SK-N-SH (cell line): ENCODE measurements at regions not wholly inside any gene's neighbourhood (a gene's known extent, or its start where the extent isn't known, plus 50 kb on each side); places are given as distances from the start of the nearest gene placed in this dataset.

ENCODE experiments used
- CTCF ChIA-PET: fragments of 300-600, 350-600 bp; formaldehyde crosslinking; extraction: SDS; loops from one replicate; lab custom pipeline; 2021; lab: Yijun Ruan, JAX
- POLR2A ChIA-PET: fragments of 350-600 bp; sonication (Branson Sonifier 250); formaldehyde crosslinking; extraction: SDS; loops from one replicate; lab custom pipeline; 2020; ENCODE audit warnings: antibody characterized with exemption, inconsistent platforms; lab: Yijun Ruan, JAX
- DNase-seq: peaks from one replicate; pipeline ENCODE4 v3.0.0; 2012
- H2AFZ ChIP-seq: fragments of 200-600 bp; sonication (generic); 2 replicates; pipeline ENCODE4 v1.8.1; 2016; ENCODE audit warnings: antibody characterized with exemption, mild to moderate bottlenecking, low read depth
- H3F3A ChIP-seq: fragments of 200-600 bp; sonication (generic); replicated peaks from 2 replicates; pipeline ENCODE3; 2016; ENCODE audit warnings: antibody characterized with exemption, mild to moderate bottlenecking; ENCODE audit not compliant: insufficient read depth
- H3K27ac ChIP-seq, 2 experiments: fragments of 200-500 bp in 1 of 2; fragments of 200-600 bp in 1 of 2; sonication (Bioruptor generic) in 1 of 2; sonication (generic), shearing (Covaris generic) in 1 of 2; 2 replicates each; pipeline versions ENCODE4 v1.5.1 to v1.6.1; 2014 to 2016; ENCODE audit warnings: low read depth in 2 of 2, inconsistent platforms in 1 of 2, low read length in 1 of 2, mild to moderate bottlenecking in 1 of 2, mixed read lengths in 1 of 2
- H3K27me3 ChIP-seq: fragments of 200-600 bp; sonication (generic), shearing (Covaris generic); 2 replicates; pipeline ENCODE4 v1.6.1; 2016; ENCODE audit warnings: mixed run types; ENCODE audit not compliant: insufficient read depth
- H3K36me3 ChIP-seq, 2 experiments: fragments of 200-500 bp in 1 of 2; fragments of 200-600 bp in 1 of 2; sonication (Bioruptor generic) in 1 of 2; sonication (generic) in 1 of 2; replicated peaks in 1 of 2; 2 replicates each; pipeline versions ENCODE3 to v1.5.1; 2014 to 2016; ENCODE audit warnings: low read length in 1 of 2, mild to moderate bottlenecking in 1 of 2; ENCODE audit not compliant: insufficient read depth in 2 of 2, control insufficient read depth in 1 of 2
- H3K4me1 ChIP-seq, 2 experiments: fragments of 200-500 bp in 1 of 2; fragments of 200-600 bp in 1 of 2; sonication (Bioruptor generic) in 1 of 2; sonication (generic), shearing (Covaris generic) in 1 of 2; 2 replicates each; pipeline versions ENCODE4 v1.5.1 to v1.6.1; 2014 to 2016; ENCODE audit warnings: low read depth in 1 of 2, low read length in 1 of 2, mixed run types in 1 of 2; ENCODE audit not compliant: insufficient read depth in 2 of 2, control insufficient read depth in 1 of 2
- H3K4me2 ChIP-seq: fragments of 200-600 bp; sonication (generic), shearing (Covaris generic); 2 replicates; pipeline ENCODE4 v1.6.1; 2017; ENCODE audit warnings: mixed run types
- H3K4me3 ChIP-seq, 2 experiments: fragments of 200-500 bp in 1 of 2; fragments of 200-600 bp in 1 of 2; sonication (Bioruptor generic) in 1 of 2; sonication (generic), shearing (Covaris generic) in 1 of 2; 2 replicates each; pipeline versions ENCODE4 v1.5.1 to v1.8.1; 2014 to 2016; ENCODE audit warnings: low read depth in 2 of 2, inconsistent platforms in 1 of 2, low read length in 1 of 2, mild to moderate bottlenecking in 1 of 2, mixed read lengths in 1 of 2, moderate library complexity in 1 of 2
- H3K79me2 ChIP-seq: fragments of 200-600 bp; sonication (generic); 2 replicates; pipeline ENCODE4 v1.8.1; 2017; ENCODE audit warnings: mild to moderate bottlenecking; ENCODE audit not compliant: insufficient read depth
- H3K9ac ChIP-seq: fragments of 200-600 bp; sonication (generic); 2 replicates; pipeline ENCODE4 v1.6.1; 2017; ENCODE audit warnings: mixed run types
- H3K9me2 ChIP-seq: fragments of 200-600 bp; sonication (generic); 2 replicates; pipeline ENCODE4 v1.6.1; 2017; ENCODE audit warnings: mixed run types
- H3K9me3 ChIP-seq: fragments of 200-600 bp; sonication (generic); 2 replicates; pipeline ENCODE4 v1.6.1; 2017; ENCODE audit warnings: mixed run types, mild to moderate bottlenecking, moderate library complexity
- H4K20me1 ChIP-seq: fragments of 200-600 bp; sonication (generic); 2 replicates; pipeline ENCODE4 v1.6.1; 2017; ENCODE audit warnings: mild to moderate bottlenecking, mixed run types; ENCODE audit not compliant: insufficient read depth
- EP300 ChIP-seq, 2 experiments: IDR thresholded peaks; 2 replicates each; pipeline versions ENCODE4 v1.4.0 to v1.6.1; 2012; ENCODE audit warnings: borderline replicate concordance in 1 of 2, low read depth in 1 of 2, low read length in 1 of 2
- FOSL2 ChIP-seq: IDR thresholded peaks from 2 replicates; pipeline ENCODE4 v1.4.0; 2012; ENCODE audit warnings: low read depth, mild to moderate bottlenecking, moderate library complexity, borderline replicate concordance
- FOXJ3 ChIP-seq: sonication (generic); formaldehyde crosslinking; IDR thresholded peaks from 2 replicates; pipeline ENCODE4 v1.5.1; 2020; ENCODE audit warnings: mild to moderate bottlenecking, missing genetic modification reagents
- FOXM1 ChIP-seq: IDR thresholded peaks from 2 replicates; pipeline ENCODE4 v1.4.0; 2012; ENCODE audit warnings: low read depth, mild to moderate bottlenecking
- GABPA ChIP-seq: IDR thresholded peaks from 2 replicates; pipeline ENCODE4 v1.4.0; 2012; ENCODE audit warnings: low read depth, mild to moderate bottlenecking
- JUND ChIP-seq: IDR thresholded peaks from 2 replicates; pipeline ENCODE4 v1.4.0; 2012
- MEF2A ChIP-seq: IDR thresholded peaks from 2 replicates; pipeline ENCODE4 v1.4.0; 2012; ENCODE audit warnings: low read depth, borderline replicate concordance
- MXI1 ChIP-seq: IDR thresholded peaks from 2 replicates; pipeline ENCODE4 v1.6.1; 2012; ENCODE audit warnings: mild to moderate bottlenecking, low read depth, low read length, improper control_type of control experiment
- SIN3A ChIP-seq: IDR thresholded peaks from 2 replicates; pipeline ENCODE4 v1.6.1; 2012; ENCODE audit warnings: low read depth, mild to moderate bottlenecking, low read length, moderate library complexity, borderline replicate concordance
- TAF1 ChIP-seq: IDR thresholded peaks from 2 replicates; pipeline ENCODE4 v1.6.1; 2012; ENCODE audit warnings: low read depth, mild to moderate bottlenecking, low read length, moderate library complexity, borderline replicate concordance
- TEAD4 ChIP-seq: IDR thresholded peaks from 2 replicates; pipeline ENCODE4 v1.4.0; 2012; ENCODE audit warnings: mild to moderate bottlenecking, borderline replicate concordance; ENCODE audit not compliant: insufficient read depth
- YY1 ChIP-seq: IDR thresholded peaks from 2 replicates; pipeline ENCODE4 v1.4.0; 2012; ENCODE audit warnings: low read depth, mild to moderate bottlenecking
- WGBS: methylation state at CpG from one replicate; pipeline ENCODE4 v1.1.6; 2017; ENCODE audit warnings: low lambda C conversion rate; 5-methylcytosine and 5-hydroxymethylcytosine counted together
- TF ChIP-seq, protein P1 (sequence below): IDR thresholded peaks from 2 replicates; pipeline ENCODE4 v1.4.0; 2012; ENCODE audit warnings: low read depth, borderline replicate concordance
- TF ChIP-seq, protein P2 (sequence below): fragments of 200-600 bp; sonication (generic); IDR thresholded peaks from 2 replicates; pipeline ENCODE4 v1.6.1; 2017; ENCODE audit warnings: antibody characterized with exemption, mild to moderate bottlenecking, moderate library complexity
- TF ChIP-seq, protein P3 (sequence below): IDR thresholded peaks from 2 replicates; pipeline ENCODE4; 2012

DNA sequence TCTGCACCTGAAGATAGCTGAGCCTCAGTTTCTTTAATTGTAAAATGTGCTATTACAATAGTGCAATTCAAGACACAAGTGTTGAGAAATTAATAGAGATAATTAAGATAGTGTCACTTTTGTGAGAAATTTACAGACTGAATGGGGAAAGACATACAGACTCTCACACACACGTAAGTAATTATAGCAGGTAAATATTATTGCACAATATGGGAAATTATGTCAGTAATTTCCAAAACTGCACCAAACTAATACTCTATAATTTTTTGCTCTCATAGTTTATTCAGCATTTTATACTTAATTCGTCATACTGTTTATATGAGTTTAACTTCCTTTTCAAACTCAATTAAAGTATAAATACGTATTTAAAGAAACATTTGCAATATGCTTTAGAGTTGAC is 124.9 kb upstream of the GYPC start (continued):
- no peak for TF ChIP-seq SIN3A
- TF ChIP-seq MXI1, result no peak
- no peak for TF ChIP-seq GABPA
- no peak for TF ChIP-seq FOXJ3 (CRISPR knock-in tag)
- TF ChIP-seq TEAD4, result no peak
- no peak for TF ChIP-seq JUND
- no peak for TF ChIP-seq YY1

DNA sequence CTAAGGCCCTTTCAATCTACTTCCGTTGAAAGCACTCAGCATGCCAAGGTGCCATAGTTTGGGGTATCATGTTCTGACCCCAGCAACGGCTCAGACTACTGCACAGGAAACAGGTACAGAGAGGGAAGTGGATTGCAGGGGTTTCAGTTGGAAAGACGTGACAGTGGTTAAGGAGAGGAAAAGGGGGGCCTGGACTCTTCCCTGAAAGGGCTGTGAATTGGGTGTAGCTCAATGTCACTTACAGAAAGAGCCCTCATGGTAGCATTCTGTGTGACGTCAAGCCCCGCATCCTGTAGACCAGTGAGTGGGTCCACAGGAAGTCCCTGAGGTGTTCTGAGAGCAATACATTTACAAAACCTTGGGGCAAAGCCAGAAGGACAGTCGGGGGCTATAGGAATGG is 121.5 kb upstream of the GYPC start:
- Histone ChIP-seq H3K4me1 (no peaks in the 10 kb centered on the region), H3K9me3 (no peaks in the 10 kb centered on the region), H3K9ac (no peak overlapping the region), H3K27ac (no peak overlapping the region), H3K27me3 (no peaks in the 10 kb centered on the region), H4K20me1 (no peaks in the 10 kb centered on the region), H3K9me2 (no peaks in the 10 kb centered on the region), H3K36me3 (no peaks in the 10 kb centered on the region), H2AFZ (no peak overlapping the region), H3F3A (no peaks in the 10 kb centered on the region), H3K79me2 (no peaks in the 10 kb centered on the region)
- DNase-seq, result no peak
- WGBS, result 6% methylated on average over 6 of the region's 6 CpGs
- ChIA-PET POLR2A (no interaction called here), CTCF (no interaction called here)
- TF ChIP-seq FOSL2, result no peak
- TF ChIP-seq TAF1, result no peak
- no peak for TF ChIP-seq EP300 (IDR thresholded peaks at IDR 0.05; ENCODE audit: borderline replicate concordance in 1 of 2, low read depth in 1 of 2, low read length in 1 of 2)
- TF ChIP-seq, all 33 proteins: peak for 0
- Histone ChIP-seq H3K4me2 (no peak overlapping the region), H3K4me3 (no peak overlapping the region)

DNA sequence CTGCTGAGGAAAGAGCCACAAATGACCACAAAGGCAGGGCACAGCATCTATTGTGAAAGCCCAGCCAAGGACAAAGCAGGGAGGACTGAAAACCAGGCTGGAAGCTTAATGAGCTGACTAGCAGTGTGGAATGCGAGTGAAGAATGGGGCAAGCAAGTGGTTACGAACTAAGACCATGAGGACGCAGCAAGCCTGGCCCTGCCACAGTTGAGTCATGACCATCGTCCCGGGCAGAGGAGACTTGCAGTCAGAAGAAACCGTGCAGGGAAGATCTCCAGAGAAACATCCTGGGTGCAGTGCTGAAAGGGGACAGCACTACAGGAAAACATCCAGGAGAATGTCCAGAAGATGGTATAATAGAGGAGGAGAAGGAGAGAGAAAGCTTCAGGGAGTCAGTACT is 120.5 kb upstream of the GYPC start:
- Histone ChIP-seq H3K79me2 (no peaks in the 10 kb centered on the region), H3K27ac (no peak overlapping the region), H4K20me1 (no peaks in the 10 kb centered on the region), H3K9me3 (no peaks in the 10 kb centered on the region), H3K4me3 (no peak overlapping the region), H2AFZ (no peak overlapping the region), H3K27me3 (no peaks in the 10 kb centered on the region), H3K4me1 (no peaks in the 10 kb centered on the region), H3K36me3 (no peaks in the 10 kb centered on the region), H3K9me2 (no peaks in the 10 kb centered on the region), H3F3A (no peaks in the 10 kb centered on the region), H3K9ac (no peak overlapping the region), H3K4me2 (no peak overlapping the region)
- TF ChIP-seq FOXM1 (no peak), MEF2A (no peak), SIN3A (no peak), EP300 (IDR thresholded peaks at IDR 0.05; ENCODE audit: borderline replicate concordance in 1 of 2, low read depth in 1 of 2, low read length in 1 of 2) (no peak)
- TF ChIP-seq, protein P1, sequence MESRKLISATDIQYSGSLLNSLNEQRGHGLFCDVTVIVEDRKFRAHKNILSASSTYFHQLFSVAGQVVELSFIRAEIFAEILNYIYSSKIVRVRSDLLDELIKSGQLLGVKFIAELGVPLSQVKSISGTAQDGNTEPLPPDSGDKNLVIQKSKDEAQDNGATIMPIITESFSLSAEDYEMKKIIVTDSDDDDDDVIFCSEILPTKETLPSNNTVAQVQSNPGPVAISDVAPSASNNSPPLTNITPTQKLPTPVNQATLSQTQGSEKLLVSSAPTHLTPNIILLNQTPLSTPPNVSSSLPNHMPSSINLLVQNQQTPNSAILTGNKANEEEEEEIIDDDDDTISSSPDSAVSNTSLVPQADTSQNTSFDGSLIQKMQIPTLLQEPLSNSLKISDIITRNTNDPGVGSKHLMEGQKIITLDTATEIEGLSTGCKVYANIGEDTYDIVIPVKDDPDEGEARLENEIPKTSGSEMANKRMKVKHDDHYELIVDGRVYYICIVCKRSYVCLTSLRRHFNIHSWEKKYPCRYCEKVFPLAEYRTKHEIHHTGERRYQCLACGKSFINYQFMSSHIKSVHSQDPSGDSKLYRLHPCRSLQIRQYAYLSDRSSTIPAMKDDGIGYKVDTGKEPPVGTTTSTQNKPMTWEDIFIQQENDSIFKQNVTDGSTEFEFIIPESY, result no peak
- TF ChIP-seq, protein P2, sequence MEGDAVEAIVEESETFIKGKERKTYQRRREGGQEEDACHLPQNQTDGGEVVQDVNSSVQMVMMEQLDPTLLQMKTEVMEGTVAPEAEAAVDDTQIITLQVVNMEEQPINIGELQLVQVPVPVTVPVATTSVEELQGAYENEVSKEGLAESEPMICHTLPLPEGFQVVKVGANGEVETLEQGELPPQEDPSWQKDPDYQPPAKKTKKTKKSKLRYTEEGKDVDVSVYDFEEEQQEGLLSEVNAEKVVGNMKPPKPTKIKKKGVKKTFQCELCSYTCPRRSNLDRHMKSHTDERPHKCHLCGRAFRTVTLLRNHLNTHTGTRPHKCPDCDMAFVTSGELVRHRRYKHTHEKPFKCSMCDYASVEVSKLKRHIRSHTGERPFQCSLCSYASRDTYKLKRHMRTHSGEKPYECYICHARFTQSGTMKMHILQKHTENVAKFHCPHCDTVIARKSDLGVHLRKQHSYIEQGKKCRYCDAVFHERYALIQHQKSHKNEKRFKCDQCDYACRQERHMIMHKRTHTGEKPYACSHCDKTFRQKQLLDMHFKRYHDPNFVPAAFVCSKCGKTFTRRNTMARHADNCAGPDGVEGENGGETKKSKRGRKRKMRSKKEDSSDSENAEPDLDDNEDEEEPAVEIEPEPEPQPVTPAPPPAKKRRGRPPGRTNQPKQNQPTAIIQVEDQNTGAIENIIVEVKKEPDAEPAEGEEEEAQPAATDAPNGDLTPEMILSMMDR, result no peak
- TF ChIP-seq, protein P3, sequence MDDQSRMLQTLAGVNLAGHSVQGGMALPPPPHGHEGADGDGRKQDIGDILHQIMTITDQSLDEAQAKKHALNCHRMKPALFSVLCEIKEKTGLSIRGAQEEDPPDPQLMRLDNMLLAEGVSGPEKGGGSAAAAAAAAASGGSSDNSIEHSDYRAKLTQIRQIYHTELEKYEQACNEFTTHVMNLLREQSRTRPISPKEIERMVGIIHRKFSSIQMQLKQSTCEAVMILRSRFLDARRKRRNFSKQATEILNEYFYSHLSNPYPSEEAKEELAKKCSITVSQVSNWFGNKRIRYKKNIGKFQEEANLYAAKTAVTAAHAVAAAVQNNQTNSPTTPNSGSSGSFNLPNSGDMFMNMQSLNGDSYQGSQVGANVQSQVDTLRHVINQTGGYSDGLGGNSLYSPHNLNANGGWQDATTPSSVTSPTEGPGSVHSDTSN, result no peak
- CTCF ChIA-PET, result interaction anchor here (1.1 kb wide), 1 partner anchor 10 kb away, joined by 4 read pairs; no protein-coding TSS in a partner anchor
- POLR2A ChIA-PET, result no interaction called here
- 12% methylated on average over 6 of the region's 6 CpGs for WGBS
- DNase-seq, result no peak
